Chondrocyte (in vitro differentiated cells): ENCODE measurements at regions not wholly inside any gene's neighbourhood (a gene's known extent, or its start where the extent isn't known, plus 50 kb on each side); places are given as distances from the start of the nearest gene placed in this dataset.

Experiments
- DNase-seq: peaks from one replicate; pipeline ENCODE4 v3.0.0; 2021; ENCODE audit warnings: mixed read lengths, low spot score
- H3K27ac Mint-ChIP-seq: one replicate; pipeline ENCODE4 v1.8.0; 2021; ENCODE audit warnings: mild to moderate bottlenecking, moderate library complexity, mixed read lengths; ENCODE audit not compliant: unreplicated experiment
- H3K27me3 Mint-ChIP-seq: 2 replicates; pipeline ENCODE4 v1.8.0; 2021; ENCODE audit warnings: low read depth, mixed read lengths
- H3K36me3 Mint-ChIP-seq: 2 replicates; pipeline ENCODE4 v1.8.0; 2021; ENCODE audit warnings: low read depth, mixed read lengths
- H3K4me1 Mint-ChIP-seq: 2 replicates; pipeline ENCODE4 v1.8.0; 2021; ENCODE audit warnings: low read depth, mild to moderate bottlenecking, mixed read lengths
- H3K4me3 Mint-ChIP-seq: one replicate; pipeline ENCODE4 v1.8.0; 2021; ENCODE audit warnings: mild to moderate bottlenecking, moderate library complexity, mixed read lengths; ENCODE audit not compliant: unreplicated experiment
- H3K9me3 Mint-ChIP-seq: 2 replicates; pipeline ENCODE4 v1.8.0; 2021; ENCODE audit warnings: low read depth, mixed read lengths
- CTCF ChIP-seq: fragments of 200-600 bp; sonication (generic); IDR thresholded peaks from 2 replicates; pipeline ENCODE4 v1.5.0; 2021; ENCODE audit warnings: antibody characterized with exemption, mild to moderate bottlenecking, moderate library complexity

DNA sequence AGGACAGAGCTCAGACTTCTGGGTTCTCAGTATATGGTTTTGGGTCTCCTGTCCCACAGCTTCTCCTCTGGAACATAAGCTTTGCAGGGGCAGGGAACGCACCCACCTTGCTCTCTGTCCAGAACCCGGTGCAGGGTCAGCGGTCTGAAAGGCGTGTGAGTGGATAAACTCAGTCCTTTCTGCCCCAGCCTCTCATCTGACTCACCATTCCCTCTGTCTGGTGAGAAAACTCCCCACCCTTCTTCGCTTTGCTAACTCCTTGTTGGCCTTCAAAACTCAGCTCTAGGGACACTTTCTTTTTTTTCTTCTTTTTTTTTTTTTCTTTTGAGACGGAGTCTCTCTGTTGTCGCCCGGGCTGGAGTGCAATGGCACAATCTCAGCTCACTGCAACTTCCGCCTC, 68.9 kb upstream of the NUP50 start:
- Mint-ChIP-seq H3K9me3 (no peaks in the 10 kb centered on the region), H3K27ac (no peak overlapping the region), H3K27me3 (peaks cover 33% of the 10 kb centered on the region), H3K4me1 (peaks cover 10% of the 10 kb centered on the region), H3K4me3 (no peak overlapping the region), H3K36me3 (no peaks in the 10 kb centered on the region)
- TF ChIP-seq CTCF, result no peak
- no peak for DNase-seq

- H3K27ac Mint-ChIP-seq, result no peak overlapping the region
- no peaks in the 10 kb centered on the region for H3K36me3 Mint-ChIP-seq
- no peaks in the 10 kb centered on the region for H3K9me3 Mint-ChIP-seq
These were observed 67.3 kb upstream of the NUP50 start for GRCh38 chr22:45096256-45096907.

GRCh38 chr22:45097061-45097460, 66.7 kb upstream of the NUP50 start:
- H3K36me3 Mint-ChIP-seq, result no peaks in the 10 kb centered on the region
- no peaks in the 10 kb centered on the region for H3K9me3 Mint-ChIP-seq
- peaks cover 41% of the 10 kb centered on the region for H3K27me3 Mint-ChIP-seq
- no peak overlapping the region for H3K4me3 Mint-ChIP-seq
- DNase-seq, result no peak
- no peak for TF ChIP-seq CTCF
- no peak overlapping the region for H3K27ac Mint-ChIP-seq
- H3K4me1 Mint-ChIP-seq, result peaks cover 4% of the 10 kb centered on the region

More at GRCh38 chr22:45096256-45096907, 67.3 kb upstream of the NUP50 start:
- Mint-ChIP-seq H3K4me1 (peaks cover 4% of the 10 kb centered on the region), H3K4me3 (no peak overlapping the region), H3K27me3 (peaks cover 37% of the 10 kb centered on the region)
- peak; percentile 86 for TF ChIP-seq CTCF
- peak; percentile 12 for DNase-seq

DNA sequence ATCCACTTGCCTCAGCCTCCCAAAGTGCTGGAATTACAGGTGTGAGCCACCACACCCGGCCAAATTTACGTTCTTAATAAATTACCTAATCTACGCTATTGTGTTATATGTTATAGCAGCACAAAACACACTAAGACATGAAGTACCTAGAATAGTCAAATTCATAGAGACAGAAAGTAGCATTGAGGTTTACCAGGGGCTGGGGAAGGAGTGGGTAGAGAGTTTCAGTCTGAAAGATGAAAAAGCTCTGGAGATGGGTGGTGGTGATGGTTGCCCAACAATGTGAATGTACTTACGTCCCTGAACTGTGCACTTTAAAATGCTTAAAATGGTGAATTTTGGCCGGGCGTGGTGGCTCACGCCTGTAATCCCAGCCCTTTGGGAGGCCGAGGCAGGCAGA, 65.7 kb upstream of the NUP50 start:
- no peaks in the 10 kb centered on the region for H3K36me3 Mint-ChIP-seq
- no peak overlapping the region for H3K27ac Mint-ChIP-seq
- no peak for DNase-seq
- peaks cover 48% of the 10 kb centered on the region for H3K27me3 Mint-ChIP-seq
- peaks cover 4% of the 10 kb centered on the region for H3K4me1 Mint-ChIP-seq
- no peaks in the 10 kb centered on the region for H3K9me3 Mint-ChIP-seq
- H3K4me3 Mint-ChIP-seq, result no peak overlapping the region
- TF ChIP-seq CTCF, result no peak

GRCh38 chr22:45099961-45100360, 63.8 kb upstream of the NUP50 start:
- peak; percentile 54 for DNase-seq
- TF ChIP-seq CTCF, result no peak
- H3K27ac Mint-ChIP-seq, result no peak overlapping the region
- no peaks in the 10 kb centered on the region for H3K9me3 Mint-ChIP-seq
- H3K36me3 Mint-ChIP-seq, result no peaks in the 10 kb centered on the region
- peaks cover under 1% of the 10 kb centered on the region for H3K4me1 Mint-ChIP-seq
- H3K4me3 Mint-ChIP-seq, result no peak overlapping the region
- peaks cover 40% of the 10 kb centered on the region for H3K27me3 Mint-ChIP-seq
